Smooth muscle cell (in vitro differentiated cells): ENCODE measurements at regions not wholly inside any gene's neighbourhood (a gene's known extent, or its start where the extent isn't known, plus 50 kb on each side); places are given as distances from the start of the nearest gene placed in this dataset.

Source experiments
- DNase-seq: peaks from one replicate; lab custom pipeline; 2025; ENCODE audit not compliant: unreplicated experiment; lab: John Stamatoyannopoulos, UW
- H2AFZ ChIP-seq: fragments of 200-600 bp; sonication (generic); 2 replicates; pipeline ENCODE4 v1.6.0; 2016; ENCODE audit warnings: antibody characterized with exemption, low read depth, mild to moderate bottlenecking
- H3F3A ChIP-seq: fragments of 200-600 bp; sonication (generic); 2 replicates; pipeline ENCODE4 v1.6.0; 2017; ENCODE audit warnings: antibody characterized with exemption, low read depth
- H3K27ac ChIP-seq: fragments of 200-600 bp; sonication (generic); 2 replicates; pipeline ENCODE4 v1.5.1; 2016; ENCODE audit warnings: low read depth, mild to moderate bottlenecking
- H3K27me3 ChIP-seq: fragments of 200-600 bp; sonication (generic); 2 replicates; pipeline ENCODE4 v1.6.1; 2016; ENCODE audit warnings: low read depth, mild to moderate bottlenecking
- H3K36me3 ChIP-seq: fragments of 200-600 bp; sonication (generic); 2 replicates; pipeline ENCODE4 v1.5.1; 2016; ENCODE audit warnings: low read depth
- H3K4me1 ChIP-seq: fragments of 200-600 bp; sonication (generic); 2 replicates; pipeline ENCODE4 v1.5.1; 2016; ENCODE audit warnings: low read depth
- H3K4me2 ChIP-seq: fragments of 200-600 bp; sonication (generic); 2 replicates; pipeline ENCODE4 v1.6.0; 2016; ENCODE audit warnings: mild to moderate bottlenecking
- H3K4me3 ChIP-seq: fragments of 200-600 bp; sonication (generic); 2 replicates; pipeline ENCODE4 v1.5.1; 2016; ENCODE audit warnings: mild to moderate bottlenecking
- H3K79me2 ChIP-seq: fragments of 200-600 bp; sonication (generic); 2 replicates; pipeline ENCODE4 v1.6.0; 2016; ENCODE audit warnings: low read depth, mild to moderate bottlenecking
- H3K9ac ChIP-seq: fragments of 200-600 bp; sonication (generic); 2 replicates; pipeline ENCODE4 v1.6.0; 2016; ENCODE audit warnings: low read depth
- H3K9me3 ChIP-seq: fragments of 200-600 bp; sonication (generic); replicated peaks from 2 replicates; pipeline ENCODE4 v1.5.1; 2016; ENCODE audit warnings: low read depth
- H4K20me1 ChIP-seq: fragments of 200-600 bp; sonication (generic); 2 replicates; pipeline ENCODE4 v1.6.0; 2016; ENCODE audit warnings: low read depth
- WGBS: methylation state at CpG from one replicate; pipeline ENCODE4 v1.1.7; 2016; ENCODE audit warnings: low lambda C conversion rate; 5-methylcytosine and 5-hydroxymethylcytosine counted together
- TF ChIP-seq, protein P1 (sequence below): fragments of 200-600 bp; sonication (generic); IDR thresholded peaks from 2 replicates; pipeline ENCODE4 v1.5.1; 2017; ENCODE audit warnings: borderline replicate concordance, mild to moderate bottlenecking, antibody characterized with exemption; ENCODE audit not compliant: insufficient read depth, poor library complexity, severe bottlenecking

DNA sequence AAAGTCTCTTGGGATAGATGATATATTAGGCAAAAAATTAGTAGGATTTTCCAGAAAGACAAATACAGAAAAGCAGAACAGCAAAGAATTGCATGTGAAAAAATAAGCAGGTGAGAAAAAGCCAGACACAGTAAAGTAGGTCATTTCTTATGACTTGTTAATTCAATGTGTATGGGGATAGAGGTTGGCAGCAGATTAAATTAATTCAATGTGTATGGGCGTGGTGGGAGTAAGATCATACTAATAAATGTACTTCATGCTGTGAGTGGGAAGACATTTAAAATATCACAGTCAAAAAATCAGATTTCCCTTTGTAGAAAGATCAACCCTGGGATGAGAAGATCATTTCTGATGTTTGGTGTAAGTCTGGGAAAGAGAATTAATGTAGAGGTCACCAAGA, 1146.4 kb upstream of the INTU start:
- WGBS: 83% methylated on average over 1 of the region's 1 CpG
- Histone ChIP-seq H3K4me2 (no peak overlapping the region), H3K79me2 (no peaks in the 10 kb centered on the region), H3K27me3 (no peaks in the 10 kb centered on the region), H3K27ac (no peak overlapping the region), H3F3A (no peaks in the 10 kb centered on the region), H4K20me1 (no peaks in the 10 kb centered on the region), H3K36me3 (no peaks in the 10 kb centered on the region), H3K4me3 (no peak overlapping the region), H2AFZ (no peak overlapping the region), H3K9me3 (no peaks in the 10 kb centered on the region), H3K9ac (no peak overlapping the region), H3K4me1 (no peaks in the 10 kb centered on the region)
- DNase-seq: no peak
- TF ChIP-seq, protein P1, sequence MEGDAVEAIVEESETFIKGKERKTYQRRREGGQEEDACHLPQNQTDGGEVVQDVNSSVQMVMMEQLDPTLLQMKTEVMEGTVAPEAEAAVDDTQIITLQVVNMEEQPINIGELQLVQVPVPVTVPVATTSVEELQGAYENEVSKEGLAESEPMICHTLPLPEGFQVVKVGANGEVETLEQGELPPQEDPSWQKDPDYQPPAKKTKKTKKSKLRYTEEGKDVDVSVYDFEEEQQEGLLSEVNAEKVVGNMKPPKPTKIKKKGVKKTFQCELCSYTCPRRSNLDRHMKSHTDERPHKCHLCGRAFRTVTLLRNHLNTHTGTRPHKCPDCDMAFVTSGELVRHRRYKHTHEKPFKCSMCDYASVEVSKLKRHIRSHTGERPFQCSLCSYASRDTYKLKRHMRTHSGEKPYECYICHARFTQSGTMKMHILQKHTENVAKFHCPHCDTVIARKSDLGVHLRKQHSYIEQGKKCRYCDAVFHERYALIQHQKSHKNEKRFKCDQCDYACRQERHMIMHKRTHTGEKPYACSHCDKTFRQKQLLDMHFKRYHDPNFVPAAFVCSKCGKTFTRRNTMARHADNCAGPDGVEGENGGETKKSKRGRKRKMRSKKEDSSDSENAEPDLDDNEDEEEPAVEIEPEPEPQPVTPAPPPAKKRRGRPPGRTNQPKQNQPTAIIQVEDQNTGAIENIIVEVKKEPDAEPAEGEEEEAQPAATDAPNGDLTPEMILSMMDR: no peak

GRCh38 chr4:126489826-126490463, 1142.8 kb upstream of the INTU start:
- H3K4me2 ChIP-seq: no peak overlapping the region
- no peak overlapping the region for H3K27ac ChIP-seq
- H3K79me2 ChIP-seq: no peaks in the 10 kb centered on the region
- WGBS: 96% methylated on average over 26 of the region's 33 CpGs
- no peaks in the 10 kb centered on the region for H3K36me3 ChIP-seq
- H4K20me1 ChIP-seq: no peaks in the 10 kb centered on the region
- H3K9me3 ChIP-seq: no peaks in the 10 kb centered on the region
- no peaks in the 10 kb centered on the region for H3K4me1 ChIP-seq
- no peak overlapping the region for H3K9ac ChIP-seq
- no peak overlapping the region for H2AFZ ChIP-seq
- no peaks in the 10 kb centered on the region for H3F3A ChIP-seq
- no peaks in the 10 kb centered on the region for H3K27me3 ChIP-seq
- TF ChIP-seq, protein P1: no peak
- no peak for DNase-seq
- no peak overlapping the region for H3K4me3 ChIP-seq

- Histone ChIP-seq H3K27ac (no peak overlapping the region), H3K9me3 (no peaks in the 10 kb centered on the region), H4K20me1 (no peaks in the 10 kb centered on the region), H3K79me2 (no peaks in the 10 kb centered on the region), H3K9ac (no peak overlapping the region), H3K36me3 (no peaks in the 10 kb centered on the region), H3K4me2 (no peak overlapping the region), H3F3A (no peaks in the 10 kb centered on the region), H3K4me1 (no peaks in the 10 kb centered on the region), H2AFZ (no peak overlapping the region), H3K4me3 (no peak overlapping the region), H3K27me3 (no peaks in the 10 kb centered on the region)
- 89% methylated on average over 1 of the region's 1 CpG for WGBS
- TF ChIP-seq, protein P1: no peak
- DNase-seq: no peak
These were observed 1137.5 kb upstream of the INTU start for GRCh38 chr4:126495163-126495752.

GRCh38 chr4:126512979-126513378, 1119.8 kb upstream of the INTU start:
- no peak overlapping the region for H2AFZ ChIP-seq
- TF ChIP-seq, protein P1: no peak
- H3K4me2 ChIP-seq: no peak overlapping the region
- H3K36me3 ChIP-seq: no peaks in the 10 kb centered on the region
- H3K9ac ChIP-seq: no peak overlapping the region
- H3K27me3 ChIP-seq: no peaks in the 10 kb centered on the region
- no peaks in the 10 kb centered on the region for H3K9me3 ChIP-seq
- H3K27ac ChIP-seq: no peak overlapping the region
- DNase-seq: no peak
- H3F3A ChIP-seq: no peaks in the 10 kb centered on the region
- H3K79me2 ChIP-seq: no peaks in the 10 kb centered on the region
- H4K20me1 ChIP-seq: no peaks in the 10 kb centered on the region
- H3K4me1 ChIP-seq: no peaks in the 10 kb centered on the region
- no peak overlapping the region for H3K4me3 ChIP-seq
- 59% methylated on average over 1 of the region's 1 CpG for WGBS
